GM18499 (cell line): ENCODE measurements at regions not wholly inside any gene's neighbourhood (a gene's known extent, or its start where the extent isn't known, plus 50 kb on each side); places are given as distances from the start of the nearest gene placed in this dataset.
"Not testable (repeated sequence)": the region's sequence is repeated elsewhere in the genome, so short reads cannot be mapped to it uniquely, and the experiment has no call there.

Source experiments
- ATAC-seq: cut with Tn5 transposase; IDR thresholded peaks from one replicate; pipeline ENCODE4 v1.9.1; 2021; ENCODE audit warnings: moderate number of reproducible peaks; ENCODE audit not compliant: insufficient read depth, unreplicated experiment

DNA sequence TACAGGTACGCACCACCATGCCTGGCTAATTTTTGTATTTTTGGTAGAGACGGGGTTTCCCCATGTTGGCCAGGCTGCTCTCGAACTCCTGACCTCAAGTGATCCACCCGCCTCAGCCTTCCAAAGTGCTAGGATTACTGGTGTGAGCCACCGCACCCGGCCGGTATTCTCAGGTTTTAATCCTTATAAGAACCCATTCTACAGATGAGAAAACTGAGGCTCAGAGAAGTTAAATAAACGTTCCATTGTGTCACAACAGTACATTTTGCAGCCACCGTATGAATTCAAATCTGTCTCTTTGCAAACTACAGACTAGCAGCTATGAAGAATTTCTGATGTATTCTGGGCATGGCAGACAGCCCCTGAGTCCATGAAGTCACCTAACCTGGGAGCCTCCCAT is 60.9 kb upstream of the LAPTM4A start:
- ATAC-seq = not testable (repeated sequence)

DNA sequence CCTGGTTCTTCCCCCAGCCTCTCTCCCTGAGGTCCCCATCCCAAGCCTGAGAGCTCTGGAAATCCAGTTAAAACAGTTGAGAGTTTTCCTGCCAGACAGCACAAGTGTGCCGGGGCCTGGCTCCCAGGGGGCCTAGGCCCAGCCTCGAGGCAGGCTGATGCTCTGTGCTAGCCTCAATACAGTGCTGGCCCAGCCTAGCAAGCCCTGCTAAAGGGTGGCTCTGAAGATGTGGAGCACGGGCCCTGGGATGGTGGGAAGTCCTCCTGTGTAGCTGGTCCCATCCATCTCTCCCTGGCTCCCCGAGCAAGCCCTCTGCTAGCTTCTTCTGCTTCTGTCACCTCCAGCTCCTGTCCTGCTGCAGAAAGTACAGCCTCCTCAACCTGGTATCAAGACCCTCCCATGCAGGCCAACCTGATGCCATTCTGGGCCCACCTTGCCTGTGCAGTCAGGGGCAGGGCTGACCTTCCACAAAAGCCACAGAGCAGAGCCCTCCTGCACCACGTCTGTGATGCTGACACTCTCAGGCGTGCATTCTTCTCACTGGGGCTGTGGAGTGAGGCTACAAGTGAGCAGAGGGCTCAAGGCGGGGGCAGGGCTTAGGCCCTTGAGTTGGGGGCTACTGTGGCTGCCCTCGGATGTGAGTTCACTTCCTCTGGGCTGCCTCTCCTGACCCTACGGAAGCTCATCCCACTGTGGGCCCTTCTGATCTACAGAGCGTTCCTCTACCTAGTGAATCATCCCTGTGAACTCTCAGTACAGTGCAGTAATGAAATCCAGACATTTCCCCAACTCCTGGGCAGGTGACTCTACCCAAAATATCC is 60.1 kb upstream of the LAPTM4A start:
- ATAC-seq = no peak

DNA sequence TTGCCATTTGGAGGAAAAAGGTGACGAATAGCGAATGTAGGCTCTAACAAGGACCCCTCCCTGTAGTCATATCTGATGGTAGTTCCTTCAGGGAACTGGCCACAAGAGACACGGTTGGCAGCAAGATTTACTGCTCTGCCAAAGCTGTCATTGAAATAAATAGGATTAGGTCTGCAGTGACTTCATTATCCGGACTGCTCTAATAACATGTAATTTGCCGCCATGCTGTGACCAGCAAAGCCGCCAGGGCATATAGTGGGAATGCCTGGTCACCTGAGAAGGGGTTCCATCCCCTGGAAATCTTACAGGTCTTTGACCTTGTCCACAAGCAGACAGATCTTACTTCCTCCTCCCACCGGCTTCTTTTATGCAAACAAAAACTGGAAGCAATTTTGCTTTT is 59.4 kb upstream of the LAPTM4A start:
- ATAC-seq = no peak

DNA sequence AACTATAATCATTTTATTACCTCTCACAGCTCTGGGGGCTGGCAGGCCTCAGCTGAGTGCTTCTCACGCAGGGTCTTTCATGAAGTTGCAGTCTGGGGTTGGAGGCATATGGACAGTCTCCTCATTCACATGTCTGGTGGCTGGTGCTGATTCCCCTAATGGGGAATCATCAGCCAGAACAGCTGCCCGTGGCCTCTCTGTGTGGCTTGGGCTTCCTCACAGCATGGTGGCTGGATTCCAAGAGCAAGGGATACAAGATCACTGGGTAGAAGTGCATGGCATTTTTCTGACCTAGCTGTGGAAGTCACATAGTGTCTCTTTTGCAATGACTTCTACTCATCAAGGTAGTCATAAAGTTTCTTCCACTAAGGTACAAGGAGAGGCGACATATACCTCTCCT is 59.0 kb upstream of the LAPTM4A start:
- ATAC-seq = no peak

DNA sequence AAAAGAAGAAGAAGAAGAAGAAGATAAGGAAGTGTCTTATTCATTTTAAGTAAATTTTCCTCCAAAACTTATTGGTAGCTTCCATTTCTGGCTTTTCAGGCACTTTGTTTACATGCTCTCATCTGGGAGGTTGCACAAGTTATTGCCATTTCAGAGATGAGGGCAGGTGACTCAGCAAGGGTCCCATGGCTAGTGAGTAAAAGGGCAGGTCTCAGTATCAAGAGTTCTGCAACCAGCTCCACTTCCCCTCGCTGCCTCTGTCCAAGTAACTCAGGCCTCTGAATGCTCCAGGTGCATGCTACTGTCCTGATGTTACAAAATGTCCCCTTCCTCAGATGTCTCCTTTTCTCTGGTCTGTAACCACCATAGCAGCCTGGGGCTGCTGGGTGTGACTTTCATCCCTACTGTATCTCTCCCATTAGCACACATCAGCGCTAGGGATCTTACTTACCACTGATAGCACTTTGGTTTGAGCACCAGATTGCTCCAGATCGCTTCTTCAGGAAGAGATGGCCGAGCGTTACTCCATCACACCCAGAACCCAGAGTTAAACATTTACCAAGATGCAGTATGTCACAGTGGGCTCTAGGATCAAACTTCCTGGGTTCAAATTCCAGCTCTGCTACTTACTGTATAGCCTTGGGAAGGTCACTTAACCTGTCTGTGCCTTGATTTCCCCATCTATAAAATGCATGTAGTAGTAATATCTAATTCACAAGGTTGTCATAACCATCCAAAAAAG is 57.4 kb upstream of the LAPTM4A start:
- no peak for ATAC-seq

DNA sequence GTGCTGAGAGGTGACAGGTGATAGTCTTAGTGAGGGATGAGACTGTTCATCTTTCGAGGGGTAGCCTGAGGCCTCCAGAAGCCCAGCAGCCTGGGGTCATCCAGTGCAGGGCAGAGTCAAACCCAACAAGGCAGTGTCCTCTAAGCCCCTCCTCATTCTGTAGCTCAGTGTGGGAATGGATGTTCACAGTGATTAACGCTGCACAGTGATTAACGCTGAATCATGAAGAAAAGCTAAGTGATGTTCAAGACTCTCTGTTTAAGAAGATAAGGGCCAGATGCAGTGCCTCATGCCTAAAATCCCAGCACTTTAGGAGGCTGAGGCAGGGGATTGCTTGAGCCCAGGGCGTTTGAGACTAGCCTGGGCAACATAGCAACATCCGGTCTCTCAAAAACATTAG is 56.3 kb upstream of the LAPTM4A start:
- no peak for ATAC-seq

DNA sequence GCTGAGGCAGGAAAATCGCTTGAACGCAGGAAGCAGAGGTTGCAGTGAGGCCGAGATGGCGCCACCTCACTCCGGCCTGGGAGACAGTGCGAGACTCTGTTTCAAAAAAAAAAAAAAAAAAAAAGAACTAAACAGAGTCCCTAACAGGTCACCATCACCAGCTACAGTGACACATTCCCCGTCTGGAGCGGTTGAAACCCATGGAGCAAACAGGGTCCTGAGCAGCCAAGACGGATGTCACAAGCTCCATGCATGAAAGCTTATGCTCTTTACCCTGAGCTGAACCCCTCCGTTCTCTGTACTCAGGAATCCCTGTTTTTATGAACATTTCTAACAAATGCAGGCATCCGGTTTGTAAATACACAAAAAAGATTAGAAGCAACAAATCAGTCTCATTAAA is 55.9 kb upstream of the LAPTM4A start:
- no peak for ATAC-seq

DNA sequence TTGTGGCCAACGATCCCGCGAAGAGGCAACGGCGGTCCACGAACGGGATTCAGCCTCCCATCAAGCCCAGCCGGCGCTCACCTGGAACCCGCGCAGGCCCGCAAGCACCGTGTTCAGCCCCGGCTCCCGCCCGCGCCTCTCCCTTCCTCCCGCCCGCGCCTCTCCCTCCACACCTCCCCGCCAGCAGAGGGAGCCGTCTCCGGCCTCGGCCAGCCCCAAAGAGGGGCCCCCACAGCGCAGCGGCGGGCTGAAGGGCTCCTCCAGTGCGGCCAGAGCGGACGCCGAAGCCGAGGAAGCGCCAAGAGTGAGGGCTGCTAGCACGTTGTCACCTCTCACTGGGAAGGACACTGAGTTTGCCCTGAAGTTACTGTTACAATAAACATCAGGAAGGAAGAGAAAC is 55.3 kb upstream of the LAPTM4A start:
- no peak for ATAC-seq

DNA sequence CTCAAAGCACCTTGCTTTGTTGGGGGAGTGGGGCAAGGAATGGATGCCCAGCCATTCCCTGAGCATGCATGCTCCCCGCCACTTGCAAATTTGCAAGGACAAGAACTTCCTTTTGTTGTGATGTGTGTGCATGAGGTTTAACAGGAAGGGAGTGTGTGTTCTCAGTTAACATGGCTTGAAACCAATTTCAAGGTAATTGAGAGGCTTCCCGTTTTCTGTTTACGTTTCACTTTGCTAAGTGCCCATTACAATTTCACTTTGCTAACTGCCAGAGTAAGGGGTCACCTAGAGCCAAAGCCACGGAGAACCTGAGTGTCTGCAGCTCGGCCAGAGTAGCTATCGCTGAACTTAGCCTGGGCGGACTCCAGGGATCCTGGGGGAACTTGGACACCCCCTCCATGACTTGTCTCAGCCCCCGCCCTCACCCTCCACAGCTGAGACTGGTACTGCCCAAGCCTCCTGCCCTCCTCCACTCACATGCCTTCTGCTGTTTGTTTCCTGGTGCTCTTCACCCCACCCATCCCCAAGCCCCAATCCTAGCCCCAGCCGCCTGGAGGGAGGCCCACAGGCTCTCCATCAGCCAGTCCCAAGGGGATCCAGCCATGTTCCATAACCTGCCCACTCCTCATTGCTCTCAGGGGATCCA is 53.6 kb upstream of the LAPTM4A start:
- no peak for ATAC-seq

DNA sequence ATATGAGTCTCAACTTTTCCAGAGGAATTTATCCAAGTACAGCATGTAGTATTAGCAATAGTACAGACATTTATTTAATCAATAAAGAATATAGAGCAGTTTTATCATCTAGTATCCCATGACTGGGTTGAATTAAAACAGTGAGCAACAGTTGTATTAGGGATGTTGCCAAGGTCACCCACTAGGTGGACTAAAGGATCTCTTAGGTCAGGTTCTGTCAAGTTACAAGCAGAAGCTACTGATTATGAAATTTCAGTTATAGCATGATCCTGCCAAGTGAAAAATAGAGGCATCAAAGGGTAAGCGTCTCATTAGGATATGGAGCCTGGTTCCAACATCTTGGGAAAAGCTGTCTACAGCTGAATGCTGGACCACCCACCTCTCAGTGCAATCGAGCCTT is 52.1 kb upstream of the LAPTM4A start:
- no peak for ATAC-seq
